ENCODE measurements at regions not wholly inside any gene's neighbourhood (a gene's known extent, or its start where the extent isn't known, plus 50 kb on each side); places are given as distances from the start of the nearest gene placed in this dataset.
"Not testable (repeated sequence)": the region's sequence is repeated elsewhere in the genome, so short reads cannot be mapped to it uniquely, and the experiment has no call there.

- Mint-ChIP-seq H3K4me3 (no peak overlapping the region), H3K4me1 (ENCODE audit: low read depth) (no peaks in the 10 kb centered on the region), H3K36me3 (ENCODE audit: low read depth) (no peaks in the 10 kb centered on the region), H3K27ac (no peak overlapping the region), H3K27me3 (no peaks in the 10 kb centered on the region), H3K9me3 (no peaks in the 10 kb centered on the region)
- Histone ChIP-seq H3K27ac (ENCODE audit: low read depth in 1 of 2, low read length in 2 of 2) (no peak overlapping the region), H3K4me1 (ENCODE audit: insufficient read depth, low read length) (no peaks in the 10 kb centered on the region), H3K36me3 (ENCODE audit: insufficient read depth, low read length) (no peaks in the 10 kb centered on the region), H3K4me3 (ENCODE audit: low read length) (no peak overlapping the region), H3K9me3 (ENCODE audit: control insufficient read depth in 1 of 2, insufficient read depth in 1 of 2, low read length in 2 of 2) (no peaks in the 10 kb centered on the region), H3K27me3 (ENCODE audit: control insufficient read depth in 1 of 2, insufficient read depth in 2 of 2, low read length in 2 of 2) (no peaks in the 10 kb centered on the region)
- TF ChIP-seq CTCF (IDR thresholded peaks at IDR 0.05), result no peak
- CTCF ChIA-PET, result no interaction called here
- intact Hi-C loops (cut with DNase I, micrococcal nuclease), result no loop called here
- POLR2A ChIA-PET, result no interaction called here
- no peak for ATAC-seq (ENCODE audit: poor library complexity)
- no peak for DNase-seq
Measured at GRCh38 chr13:76250211-76250610, 614.1 kb downstream of the LMO7 start.

- POLR2A ChIA-PET, result no interaction called here
- Mint-ChIP-seq H3K4me3 (no peak overlapping the region), H3K27ac (no peak overlapping the region), H3K27me3 (peaks cover 4% of the 10 kb centered on the region), H3K9me3 (no peaks in the 10 kb centered on the region), H3K36me3 (ENCODE audit: low read depth) (no peaks in the 10 kb centered on the region), H3K4me1 (ENCODE audit: low read depth) (no peaks in the 10 kb centered on the region)
- Histone ChIP-seq H3K36me3 (ENCODE audit: insufficient read depth, low read length) (no peaks in the 10 kb centered on the region), H3K4me1 (ENCODE audit: insufficient read depth, low read length) (no peaks in the 10 kb centered on the region), H3K9me3 (ENCODE audit: control insufficient read depth in 1 of 2, insufficient read depth in 1 of 2, low read length in 2 of 2) (no peaks in the 10 kb centered on the region), H3K27me3 (ENCODE audit: control insufficient read depth in 1 of 2, insufficient read depth in 2 of 2, low read length in 2 of 2) (no peaks in the 10 kb centered on the region), H3K27ac (ENCODE audit: low read depth in 1 of 2, low read length in 2 of 2) (no peak overlapping the region), H3K4me3 (ENCODE audit: low read length) (no peak overlapping the region)
- ATAC-seq (ENCODE audit: poor library complexity) (no peak), DNase-seq (no peak)
- CTCF ChIA-PET, result no interaction called here
- no peak for TF ChIP-seq CTCF (IDR thresholded peaks at IDR 0.05)
- intact Hi-C loops (cut with DNase I, micrococcal nuclease), result no loop called here
Measured at GRCh38 chr13:76245920-76246319, 609.8 kb downstream of the LMO7 start.

- Mint-ChIP-seq H3K4me3 (no peak overlapping the region), H3K27ac (no peak overlapping the region), H3K27me3 (peaks cover 4% of the 10 kb centered on the region), H3K36me3 (ENCODE audit: low read depth) (no peaks in the 10 kb centered on the region), H3K9me3 (no peaks in the 10 kb centered on the region), H3K4me1 (ENCODE audit: low read depth) (no peaks in the 10 kb centered on the region)
- TF ChIP-seq CTCF (IDR thresholded peaks at IDR 0.05), result no peak
- no peak for DNase-seq
- no peak for ATAC-seq (ENCODE audit: poor library complexity)
- ChIA-PET POLR2A (no interaction called here), CTCF (no interaction called here)
- no peak overlapping the region for H3K27ac ChIP-seq (ENCODE audit: low read depth in 1 of 2, low read length in 2 of 2)
- intact Hi-C loops (cut with DNase I, micrococcal nuclease), result no loop called here
- no peaks in the 10 kb centered on the region for H3K4me1 ChIP-seq (ENCODE audit: insufficient read depth, low read length)
- no peaks in the 10 kb centered on the region for H3K36me3 ChIP-seq (ENCODE audit: insufficient read depth, low read length)
- no peaks in the 10 kb centered on the region for H3K27me3 ChIP-seq (ENCODE audit: control insufficient read depth in 1 of 2, insufficient read depth in 2 of 2, low read length in 2 of 2)
- H3K9me3 ChIP-seq (ENCODE audit: control insufficient read depth in 1 of 2, insufficient read depth in 1 of 2, low read length in 2 of 2), result no peaks in the 10 kb centered on the region
- no peak overlapping the region for H3K4me3 ChIP-seq (ENCODE audit: low read length)
Measured at GRCh38 chr13:76245211-76245610, 609.1 kb downstream of the LMO7 start.

GRCh38 chr13:76243120-76243519 is 607.0 kb downstream of the LMO7 start:
- H3K27me3 Mint-ChIP-seq; H3K36me3 Mint-ChIP-seq (ENCODE audit: low read depth); H3K9me3 ChIP-seq (ENCODE audit: control insufficient read depth in 1 of 2, insufficient read depth in 1 of 2, low read length in 2 of 2); DNase-seq; intact Hi-C loops (cut with DNase I, micrococcal nuclease); CTCF ChIA-PET; H3K36me3 ChIP-seq (ENCODE audit: insufficient read depth, low read length); H3K9me3 Mint-ChIP-seq; ATAC-seq (ENCODE audit: poor library complexity); H3K4me3 Mint-ChIP-seq; H3K27ac Mint-ChIP-seq; H3K4me1 Mint-ChIP-seq (ENCODE audit: low read depth); H3K4me3 ChIP-seq (ENCODE audit: low read length); H3K27ac ChIP-seq (ENCODE audit: low read depth in 1 of 2, low read length in 2 of 2); POLR2A ChIA-PET; H3K4me1 ChIP-seq (ENCODE audit: insufficient read depth, low read length); H3K27me3 ChIP-seq (ENCODE audit: control insufficient read depth in 1 of 2, insufficient read depth in 2 of 2, low read length in 2 of 2): not testable (repeated sequence)
